Stomach (tissue), 8 donors: ENCODE measurements at regions not wholly inside any gene's neighbourhood (a gene's known extent, or its start where the extent isn't known, plus 50 kb on each side); places are given as distances from the start of the nearest gene placed in this dataset.

Experiments used
- DNase-seq, 2 donors: peaks; one replicate each; pipeline versions ENCODE4 v3.0.0 to v3.0.0-alpha.2; 2013 to 2019
- H3K27ac ChIP-seq, 5 donors: fragments of 200-600 bp in 4 of 5; sonication (generic) in 4 of 5; one replicate each; pipeline ENCODE4 v1.5.1; 2013 to 2019; ENCODE audit warnings: mild to moderate bottlenecking in 1 of 5, moderate library complexity in 1 of 5
- H3K27me3 ChIP-seq, 3 donors: fragments of 200-600 bp; sonication (generic); one replicate each; pipeline ENCODE4 v1.5.1; 2017 to 2019; ENCODE audit warnings: mixed run types in 1 of 3
- H3K36me3 ChIP-seq, 4 donors: fragments of 200-600 bp; sonication (generic); 1 replicate in 3 of 4; 2 replicates in 1 of 4; pipeline ENCODE4 v1.5.1; 2016 to 2019
- H3K4me1 ChIP-seq, 4 donors: fragments of 200-600 bp; sonication (generic); one replicate each; pipeline ENCODE4 v1.5.1; 2016 to 2019
- H3K4me3 ChIP-seq, 4 donors: fragments of 200-600 bp; sonication (generic) in 3 of 4; one replicate each; pipeline ENCODE4 v1.5.1; 2016 to 2019; ENCODE audit warnings: mild to moderate bottlenecking in 1 of 4
- H3K9me3 ChIP-seq, 4 donors: fragments of 200-600 bp; sonication (generic); one replicate each; pipeline ENCODE4 v1.5.1; 2016 to 2019
- CTCF ChIP-seq, 7 experiments: fragments of 450-650 bp in 4 of 7; fragments of 200-600 bp in 3 of 7; sonication (generic) in 3 of 7; IDR thresholded peaks; one replicate each; pipeline ENCODE4 v1.5.1; 2016 to 2019; ENCODE audit warnings: antibody characterized with exemption in 7 of 7, control low read depth in 2 of 7, mild to moderate bottlenecking in 1 of 7
- EP300 ChIP-seq: sonication (generic); formaldehyde crosslinking; IDR thresholded peaks from one replicate; pipeline ENCODE4 v1.6.1; 2017; ENCODE audit warnings: antibody characterized with exemption
- POLR2A ChIP-seq, 4 donors: fragments of 450-650 bp; IDR thresholded peaks; one replicate each; pipeline ENCODE4 v1.6.1; 2016; ENCODE audit warnings: antibody characterized with exemption in 4 of 4, control low read depth in 2 of 4, mild to moderate bottlenecking in 1 of 4, moderate library complexity in 1 of 4
- POLR2AphosphoS5 ChIP-seq, 3 donors: sonication (generic); formaldehyde crosslinking; IDR thresholded peaks; one replicate each; pipeline ENCODE4 v1.6.1; 2016; ENCODE audit warnings: antibody characterized with exemption in 3 of 3
- WGBS, 5 donors: extraction: QIAGEN DNeasy Blood & Tissue Kit in 3 of 5; methylation state at CpG; one replicate each; pipeline versions ENCODE4 v1.1.5 to v1.1.7; 2013 to 2018; 5-methylcytosine and 5-hydroxymethylcytosine counted together
- intact Hi-C: fragments of 100-400 bp; cut with DNase I; formaldehyde crosslinking; loops from one replicate; pipeline ENCODE4 v1.15.1; 2023; ENCODE audit warnings: low total_unique reads
- donor health status: healthy with polysubstance abuse.
- donor health status: Bipolar disorder and iron deficiency.
- donor health status: healthy.

- 66 to 77% (median 70%) methylated on average over 6 of the region's 6 CpGs for WGBS, 5 donors
Measured at GRCh38 chr6:164035900-164036485, 621.5 kb downstream of the QKI start.

GRCh38 chr6:164034602-164035140, 620.2 kb downstream of the QKI start:
- no peak for DNase-seq
- WGBS, 5 donors = 23 to 36% (median 30%) methylated on average over 2 of the region's 2 CpGs
- Histone ChIP-seq H3K9me3 (no peaks in the 10 kb centered on the region), H3K27me3 (no peaks in the 10 kb centered on the region), H3K27ac (no peak overlapping the region), H3K4me1 (no peaks in the 10 kb centered on the region), H3K36me3 (no peaks in the 10 kb centered on the region), H3K4me3 (no peak overlapping the region)
- no peak for TF ChIP-seq POLR2A (IDR thresholded peaks at IDR 0.05)
- no peak for TF ChIP-seq POLR2AphosphoS5 (IDR thresholded peaks at IDR 0.05)
- no peak for TF ChIP-seq CTCF (IDR thresholded peaks at IDR 0.05)
- intact Hi-C loops = no loop called here

More at GRCh38 chr6:164035900-164036485, 621.5 kb downstream of the QKI start:
- H3K4me1 ChIP-seq = no peaks in the 10 kb centered on the region
- H3K27me3 ChIP-seq = no peaks in the 10 kb centered on the region
- no peaks in the 10 kb centered on the region for H3K9me3 ChIP-seq
- intact Hi-C loops = no loop called here
- no peak overlapping the region for H3K27ac ChIP-seq
- DNase-seq = no peak
- H3K4me3 ChIP-seq = no peak overlapping the region
- TF ChIP-seq POLR2AphosphoS5 (IDR thresholded peaks at IDR 0.05) = no peak
- no peak for TF ChIP-seq CTCF (IDR thresholded peaks at IDR 0.05)
- TF ChIP-seq EP300 = no peak
- H3K36me3 ChIP-seq = no peaks in the 10 kb centered on the region

- Histone ChIP-seq H3K4me1 (no peaks in the 10 kb centered on the region), H3K4me3 (no peak overlapping the region), H3K27ac (no peak overlapping the region), H3K36me3 (no peaks in the 10 kb centered on the region), H3K27me3 (no peaks in the 10 kb centered on the region), H3K9me3 (no peaks in the 10 kb centered on the region)
- WGBS, 5 donors = 83 to 91% (median 87%) methylated on average over 6 of the region's 6 CpGs
- intact Hi-C loops = no loop called here
- DNase-seq = no peak
- TF ChIP-seq POLR2A (IDR thresholded peaks at IDR 0.05) = no peak
- no peak for TF ChIP-seq CTCF (IDR thresholded peaks at IDR 0.05)
- TF ChIP-seq EP300 = no peak
- no peak for TF ChIP-seq POLR2AphosphoS5 (IDR thresholded peaks at IDR 0.05)
Measured at GRCh38 chr6:164025180-164025579, 610.7 kb downstream of the QKI start.

DNA sequence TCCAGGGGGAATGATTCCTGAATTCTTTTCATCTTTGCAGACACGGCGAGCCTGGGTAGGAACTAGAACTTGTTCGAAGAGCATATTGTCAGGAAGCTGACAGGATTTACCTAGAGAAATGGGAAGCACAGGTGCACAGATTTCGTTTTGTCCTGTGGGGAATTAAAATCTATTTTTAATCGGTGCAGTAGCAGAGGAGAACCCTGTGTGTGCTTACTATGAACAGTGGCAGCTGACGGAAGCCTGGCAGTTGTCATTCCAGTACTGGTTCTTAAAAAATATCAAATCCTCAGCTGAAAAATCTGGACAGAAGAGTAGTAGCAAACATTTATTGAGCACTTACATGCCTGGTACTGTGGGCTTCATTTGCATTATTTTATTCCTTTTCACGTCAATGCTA, 609.0 kb downstream of the QKI start:
- no peak for TF ChIP-seq POLR2AphosphoS5 (IDR thresholded peaks at IDR 0.05)
- TF ChIP-seq EP300 = no peak
- TF ChIP-seq CTCF (IDR thresholded peaks at IDR 0.05) = no peak
- no peak for TF ChIP-seq POLR2A (IDR thresholded peaks at IDR 0.05)
- no peaks in the 10 kb centered on the region for H3K27me3 ChIP-seq
- no peaks in the 10 kb centered on the region for H3K4me1 ChIP-seq
- no peak overlapping the region for H3K27ac ChIP-seq
- no peak for DNase-seq
- 73 to 76% (median 75%) methylated on average over 7 of the region's 7 CpGs for WGBS, 5 donors
- intact Hi-C loops = no loop called here
- no peaks in the 10 kb centered on the region for H3K9me3 ChIP-seq
- no peak overlapping the region for H3K4me3 ChIP-seq
- H3K36me3 ChIP-seq = no peaks in the 10 kb centered on the region
